NOMO-1 (cell line): ENCODE measurements at regions not wholly inside any gene's neighbourhood (a gene's known extent, or its start where the extent isn't known, plus 50 kb on each side); places are given as distances from the start of the nearest gene placed in this dataset.
A peak's percentile ranks its signal among the peaks of the same experiment; 100 is the strongest.
"Not testable (repeated sequence)": the region's sequence is repeated elsewhere in the genome, so short reads cannot be mapped to it uniquely, and the experiment has no call there.

ENCODE experiments used
- DNase-seq, 2 experiments: peaks; one replicate each; lab custom pipeline; 2025; ENCODE audit not compliant: unreplicated experiment in 2 of 2; lab: John Stamatoyannopoulos, UW

DNA sequence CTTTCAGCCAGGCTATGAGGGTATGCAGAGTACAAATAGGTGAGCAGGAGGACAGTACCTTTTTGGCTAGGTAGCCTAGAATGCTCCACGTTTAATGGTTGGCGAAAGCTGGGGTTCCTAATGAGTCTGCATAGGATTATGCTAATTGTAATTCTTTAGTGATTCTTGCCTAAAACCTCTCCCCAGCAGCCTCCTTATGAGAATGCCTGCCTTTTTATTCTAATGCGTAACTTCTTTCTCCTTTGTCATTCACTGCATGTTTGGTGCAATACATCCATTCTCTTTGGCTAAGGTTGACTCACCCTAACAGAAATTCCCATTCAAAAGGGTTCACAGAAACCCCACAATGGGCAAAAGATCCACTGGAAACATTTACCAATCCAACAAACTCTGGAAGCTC lies 752.2 kb downstream of the FSCB start:
- no peak for DNase-seq

DNA sequence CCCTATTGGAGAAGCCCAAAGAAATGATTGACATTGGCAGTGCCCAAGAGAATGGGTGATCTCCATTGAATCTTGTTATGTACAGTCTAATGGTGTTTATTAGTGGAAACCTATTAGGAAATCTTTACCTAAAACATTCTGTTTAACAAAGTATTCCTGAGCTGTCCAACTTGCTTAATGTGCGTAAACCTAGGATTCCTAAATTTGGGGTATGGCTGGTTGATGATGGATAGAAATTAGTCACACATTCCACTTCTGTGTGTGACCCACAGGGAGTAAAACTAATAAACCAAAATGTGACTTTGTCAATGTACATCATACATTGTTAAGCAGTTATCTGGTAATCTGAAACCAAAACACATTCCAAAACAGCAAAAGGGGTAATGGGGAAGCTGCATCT lies 761.3 kb downstream of the FSCB start:
- no peak for DNase-seq

DNA sequence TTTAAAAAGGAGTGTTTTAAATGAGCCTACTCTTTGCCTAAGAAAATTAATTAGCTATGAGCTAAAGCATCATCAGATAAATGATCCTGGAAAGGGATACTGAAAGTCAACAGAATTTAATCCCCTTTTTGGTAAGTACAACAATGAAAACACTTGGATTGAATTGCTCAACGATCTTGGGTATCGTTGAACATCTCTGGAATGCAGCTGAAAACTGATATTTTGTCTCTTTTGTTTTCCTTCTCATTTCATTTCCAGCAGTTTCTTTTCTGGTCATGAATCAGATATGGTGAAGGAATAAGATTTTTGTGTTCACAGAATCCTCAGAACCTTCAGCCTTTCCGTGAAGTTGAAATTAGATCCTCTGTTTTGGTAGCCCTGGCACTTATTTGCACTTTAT lies 771.2 kb downstream of the FSCB start:
- DNase-seq = no peak

- peak; percentile 43 to 46 for DNase-seq
These were observed 777.9 kb downstream of the FSCB start for GRCh38 chr14:43729143-43729542.

GRCh38 chr14:43706900-43707299 lies 800.2 kb downstream of the FSCB start:
- no peak for DNase-seq

GRCh38 chr14:43698561-43699284 lies 808.4 kb downstream of the FSCB start:
- not testable (repeated sequence) for DNase-seq

DNA sequence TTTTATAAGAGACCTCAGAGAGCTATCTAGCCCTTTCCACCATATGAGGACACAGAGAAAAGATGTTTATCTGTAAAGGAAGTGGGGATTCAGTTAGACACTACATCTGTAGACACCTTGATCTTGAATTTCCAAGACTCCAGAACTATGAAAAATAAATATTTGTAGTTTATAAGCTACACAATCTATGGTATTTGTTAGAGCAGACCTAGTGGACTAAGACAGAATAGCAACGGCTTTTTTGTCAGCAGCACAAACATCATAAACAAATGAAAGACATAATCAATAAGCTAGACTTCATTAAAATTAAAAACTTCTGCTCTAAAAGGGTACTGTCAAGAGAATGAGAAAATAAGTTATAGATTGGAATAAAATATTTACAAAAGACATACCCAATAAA lies 810.1 kb downstream of the FSCB start:
- no peak for DNase-seq

- DNase-seq = no peak
These were observed 814.4 kb downstream of the FSCB start for GRCh38 chr14:43692706-43693105.

DNA sequence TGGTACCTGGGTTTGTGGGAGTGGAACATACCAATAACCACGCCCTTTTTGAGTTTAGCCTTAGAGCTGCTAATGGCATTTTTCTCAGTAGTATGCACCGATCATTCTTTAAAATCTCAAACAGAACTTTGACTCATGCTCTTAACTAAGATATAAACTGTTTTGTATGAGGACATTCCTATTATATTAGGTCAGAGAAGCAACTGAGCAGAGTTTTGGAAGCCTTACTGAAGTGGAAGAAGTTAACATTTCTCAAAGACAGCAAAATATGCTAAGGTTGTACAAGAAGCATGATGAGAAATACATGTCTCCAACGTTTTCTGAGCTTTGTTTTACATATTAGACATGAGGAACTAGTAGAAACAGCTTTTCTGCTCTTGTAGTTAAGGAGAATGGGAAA lies 819.2 kb downstream of the FSCB start:
- DNase-seq = no peak

- DNase-seq = no peak
These were observed 829.5 kb downstream of the FSCB start for GRCh38 chr14:43677581-43677980.

GRCh38 chr14:43674273-43674672 lies 832.8 kb downstream of the FSCB start:
- no peak for DNase-seq

DNA sequence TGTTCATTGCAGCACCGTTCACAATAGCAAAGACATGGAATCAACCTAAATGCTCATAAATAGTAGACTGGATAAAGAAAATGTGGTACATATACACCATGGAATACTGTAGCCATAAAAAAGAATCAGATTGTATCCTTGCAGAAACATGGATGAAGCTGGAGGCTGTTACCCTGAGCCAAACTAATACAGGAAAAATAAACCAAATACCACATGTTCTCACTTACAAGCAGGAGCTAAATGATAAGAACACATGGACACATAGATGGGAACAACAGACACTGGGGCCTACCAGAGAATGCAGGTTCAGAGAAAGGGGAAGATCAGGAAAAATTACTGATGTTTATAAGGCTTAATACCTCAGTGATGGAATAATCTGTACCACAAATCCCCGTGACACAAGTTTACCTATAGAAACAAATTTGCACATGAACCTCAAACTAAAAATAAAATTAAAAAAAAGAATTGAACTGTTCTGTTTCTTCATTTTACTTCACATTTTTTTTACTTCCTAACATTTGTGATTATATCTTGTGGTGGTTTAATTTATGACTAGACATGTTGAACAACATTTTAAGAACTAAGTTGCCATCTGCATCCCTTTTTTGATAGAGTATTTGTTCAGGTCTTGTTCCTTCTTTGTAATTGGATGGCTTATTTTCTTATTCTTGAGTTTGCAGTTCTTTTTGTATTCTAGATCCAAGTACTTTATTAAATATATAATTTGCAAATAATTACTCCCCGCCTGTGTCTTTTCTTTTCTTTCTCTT lies 835.2 kb downstream of the FSCB start:
- no peak for DNase-seq

DNA sequence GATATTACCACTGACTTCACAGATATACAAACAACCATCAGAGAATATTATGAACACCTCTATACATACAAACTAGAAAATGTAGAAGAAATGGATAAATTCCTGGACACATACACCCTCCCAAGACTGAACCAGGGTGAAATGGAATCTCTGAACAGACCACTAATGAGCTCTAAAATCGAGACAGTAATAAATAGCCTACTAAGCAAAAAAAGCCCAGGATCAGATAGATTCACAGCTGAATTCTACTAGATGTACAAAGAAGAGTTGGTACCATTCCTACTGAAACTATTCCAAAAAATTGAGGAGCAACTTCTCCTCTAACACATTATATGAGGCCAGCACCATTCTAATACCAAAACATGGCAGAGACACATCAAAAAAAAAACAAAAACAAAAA lies 837.7 kb downstream of the FSCB start:
- no peak for DNase-seq

GRCh38 chr14:43665570-43666267 lies 841.4 kb downstream of the FSCB start:
- DNase-seq = no peak

- DNase-seq = not testable (repeated sequence)
These were observed 851.9 kb downstream of the FSCB start for GRCh38 chr14:43655194-43655593.

GRCh38 chr14:43651896-43652295 lies 855.2 kb downstream of the FSCB start:
- no peak for DNase-seq

DNA sequence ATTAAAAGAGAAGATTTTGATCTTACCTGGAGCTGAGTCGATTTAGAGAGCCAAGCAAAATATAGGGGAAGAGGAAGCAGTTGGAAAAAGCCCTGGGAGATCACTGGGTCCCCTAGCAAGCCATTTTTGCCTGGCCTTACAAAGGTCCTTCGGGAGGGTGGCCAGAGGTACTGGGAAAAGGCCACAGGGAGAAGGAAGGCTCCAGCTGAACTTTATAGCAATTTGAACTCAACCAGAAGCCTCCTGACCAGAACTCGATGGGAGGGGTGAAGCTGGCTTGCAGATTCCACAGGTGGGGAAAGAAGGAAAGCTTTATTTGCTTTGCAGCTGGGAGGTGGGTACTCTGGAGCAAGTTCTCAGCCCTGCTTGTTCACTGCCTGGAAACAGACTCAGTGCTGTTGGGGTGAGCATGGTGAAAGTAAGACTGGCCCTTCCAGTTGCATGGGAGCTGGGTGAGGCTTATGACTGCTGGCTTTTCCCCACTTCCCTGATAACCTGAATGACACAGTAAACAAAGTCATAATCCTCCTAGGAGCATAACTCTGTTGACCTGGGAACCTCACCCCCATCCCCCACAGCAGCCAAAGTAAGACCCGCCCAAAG lies 855.8 kb downstream of the FSCB start:
- DNase-seq = no peak

DNA sequence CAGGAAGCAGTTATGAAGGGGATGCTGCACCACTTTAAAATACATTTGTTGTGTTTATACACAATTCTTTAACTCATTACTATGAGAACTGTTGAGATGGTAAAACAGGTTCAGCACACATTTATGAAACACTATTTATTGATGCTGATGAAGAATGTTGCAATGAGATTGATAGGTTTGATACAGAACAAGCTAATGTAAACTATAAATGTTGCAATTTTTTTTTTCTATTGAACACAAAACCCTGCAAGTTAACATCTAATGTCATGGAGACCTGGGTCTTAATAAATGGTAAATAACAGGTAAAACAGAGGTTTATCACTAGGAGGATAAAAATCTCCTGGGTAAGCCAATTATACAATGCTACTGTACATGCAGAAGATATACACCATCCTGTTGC lies 857.6 kb downstream of the FSCB start:
- DNase-seq = no peak

DNA sequence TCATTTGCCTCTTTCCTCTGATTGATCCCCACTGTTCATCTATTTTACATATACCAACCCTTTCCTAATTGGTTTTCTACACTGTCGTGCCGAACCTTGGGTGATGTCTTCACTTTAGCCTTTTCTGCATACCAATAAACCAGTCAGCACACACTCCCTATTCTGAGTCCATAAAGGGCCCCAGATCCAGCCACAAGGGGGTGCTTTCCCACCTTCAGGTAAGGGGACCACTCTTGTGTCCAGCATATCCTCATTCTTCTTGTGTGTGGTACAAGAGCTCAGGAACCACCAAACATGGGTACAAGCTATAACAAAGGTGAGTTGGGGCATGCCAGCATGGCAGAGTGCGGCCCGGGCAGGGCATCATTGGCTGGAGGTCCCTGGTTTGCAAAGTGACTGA lies 859.8 kb downstream of the FSCB start:
- no peak for DNase-seq

GRCh38 chr14:43640718-43641267 lies 866.3 kb downstream of the FSCB start:
- no peak for DNase-seq

- no peak for DNase-seq
These were observed 881.8 kb downstream of the FSCB start for GRCh38 chr14:43625294-43625693.
